SK-N-DZ (cell line): ENCODE measurements at regions not wholly inside any gene's neighbourhood (a gene's known extent, or its start where the extent isn't known, plus 50 kb on each side); places are given as distances from the start of the nearest gene placed in this dataset.
"Not testable (repeated sequence)": the region's sequence is repeated elsewhere in the genome, so short reads cannot be mapped to it uniquely, and the experiment has no call there.

Source experiments
- DNase-seq: peaks from one replicate; pipeline ENCODE4 v3.0.0-alpha.2; 2015; ENCODE audit warnings: low spot score

- DNase-seq, result no peak
Observed at GRCh38 chr6:78583079-78583478, 284.3 kb upstream of the IRAK1BP1 start.

- DNase-seq, result no peak
Observed at GRCh38 chr6:78589436-78589835, 277.9 kb upstream of the IRAK1BP1 start.

- no peak for DNase-seq
Observed at GRCh38 chr6:78593898-78594667, 273.3 kb upstream of the IRAK1BP1 start.

- no peak for DNase-seq
Observed at GRCh38 chr6:78594668-78595066, 272.7 kb upstream of the IRAK1BP1 start.

GRCh38 chr6:78597966-78598365 lies 269.4 kb upstream of the IRAK1BP1 start:
- no peak for DNase-seq

- no peak for DNase-seq
Observed at GRCh38 chr6:78598966-78599365, 268.4 kb upstream of the IRAK1BP1 start.

GRCh38 chr6:78599526-78599925 lies 267.8 kb upstream of the IRAK1BP1 start:
- DNase-seq, result no peak

GRCh38 chr6:78605909-78606446 lies 261.4 kb upstream of the IRAK1BP1 start:
- DNase-seq, result no peak

- no peak for DNase-seq
Observed at GRCh38 chr6:78607189-78607588, 260.2 kb upstream of the IRAK1BP1 start.

- peak; percentile 95 for DNase-seq
Observed at GRCh38 chr6:78611102-78611620, 256.2 kb upstream of the IRAK1BP1 start.

- peak; percentile 37 for DNase-seq
Observed at GRCh38 chr6:78611886-78612480, 255.4 kb upstream of the IRAK1BP1 start.

- no peak for DNase-seq
Observed at GRCh38 chr6:78614961-78615360, 252.4 kb upstream of the IRAK1BP1 start.

- DNase-seq, result no peak
Observed at GRCh38 chr6:78615430-78615904, 251.9 kb upstream of the IRAK1BP1 start.

- DNase-seq, result no peak
Observed at GRCh38 chr6:78618970-78619369, 248.4 kb upstream of the IRAK1BP1 start.

- DNase-seq, result no peak
Observed at GRCh38 chr6:78623554-78623953, 243.8 kb upstream of the IRAK1BP1 start.

GRCh38 chr6:78629154-78629721 lies 238.1 kb upstream of the IRAK1BP1 start:
- no peak for DNase-seq

- no peak for DNase-seq
Observed at GRCh38 chr6:78629836-78630235, 237.5 kb upstream of the IRAK1BP1 start.

- no peak for DNase-seq
Observed at GRCh38 chr6:78631976-78632375, 235.4 kb upstream of the IRAK1BP1 start.

GRCh38 chr6:78639111-78640110 lies 227.9 kb upstream of the IRAK1BP1 start:
- DNase-seq, result no peak

GRCh38 chr6:78643976-78644375 lies 223.4 kb upstream of the IRAK1BP1 start:
- not testable (repeated sequence) for DNase-seq
